ENCODE measurements at regions not wholly inside any gene's neighbourhood (a gene's known extent, or its start where the extent isn't known, plus 50 kb on each side); places are given as distances from the start of the nearest gene placed in this dataset.

GRCh38 chr15:35867356-35867755, 321.4 kb upstream of the DPH6 start:
- Histone ChIP-seq H3K79me1 (ENCODE audit: low read depth, low read length) (no peaks in the 10 kb centered on the region), H3K23ac (ENCODE audit: low read depth, low read length, poor library complexity) (no peak overlapping the region), H2BK12ac (ENCODE audit: low read length) (no peak overlapping the region), H3K27ac (replicated peaks; ENCODE audit: low read length) (no peak overlapping the region), H3K9ac (ENCODE audit: low read depth, low read length, poor library complexity) (no peak overlapping the region), H3K14ac (ENCODE audit: low read length) (no peak overlapping the region), H3K36me3 (replicated peaks in 1 of 2; ENCODE audit: control insufficient read depth in 2 of 2, insufficient read depth in 2 of 2, low read length in 2 of 2) (no peaks in the 10 kb centered on the region), H2BK5ac (ENCODE audit: low read length) (no peak overlapping the region), H2AFZ (ENCODE audit: low read length) (no peak overlapping the region), H3K4me3 (ENCODE audit: low read length in 2 of 2) (no peak overlapping the region), H3K27me3 (ENCODE audit: control insufficient read depth in 3 of 3, insufficient read depth in 3 of 3, low read depth in 1 of 3, low read length in 3 of 3) (no peaks in the 10 kb centered on the region), H3K4me2 (ENCODE audit: insufficient read depth, low read length, poor library complexity, severe bottlenecking) (no peak overlapping the region), H3K4ac (ENCODE audit: low read length) (no peak overlapping the region), H4K8ac (ENCODE audit: low read depth, low read length) (no peak overlapping the region), H3K9me3 (replicated peaks in 1 of 2; ENCODE audit: control insufficient read depth in 2 of 2, insufficient read depth in 1 of 2, low read depth in 1 of 2, low read length in 2 of 2) (no peaks in the 10 kb centered on the region), H3K18ac (ENCODE audit: low read length) (no peak overlapping the region), H2BK120ac (ENCODE audit: low read depth, low read length) (no peak overlapping the region), H2BK15ac (ENCODE audit: low read length) (no peak overlapping the region), H2AK5ac (ENCODE audit: low read depth, low read length) (no peak overlapping the region), H4K91ac (ENCODE audit: low read depth, low read length, poor library complexity) (no peak overlapping the region), H3K4me1 (ENCODE audit: control insufficient read depth in 2 of 2, insufficient read depth in 1 of 2, low read depth in 1 of 2, low read length in 2 of 2) (no peaks in the 10 kb centered on the region)
- no CpG with 5 or more reads among the region's 4 CpGs for WGBS, 2 donors (ENCODE audit: extremely low coverage in 2 of 2, insufficient read length in 2 of 2, insufficient replicate concordance in 1 of 2)
- no peak for DNase-seq (ENCODE audit: low spot score)

- H2AFZ ChIP-seq (ENCODE audit: low read length), result no peak overlapping the region
- no peak overlapping the region for H3K4ac ChIP-seq (ENCODE audit: low read length)
- no peak overlapping the region for H2BK120ac ChIP-seq (ENCODE audit: low read depth, low read length)
- no peak overlapping the region for H3K4me2 ChIP-seq (ENCODE audit: insufficient read depth, low read length, poor library complexity, severe bottlenecking)
- no peak overlapping the region for H3K14ac ChIP-seq (ENCODE audit: low read length)
- DNase-seq (ENCODE audit: low spot score), result no peak
- no peaks in the 10 kb centered on the region for H3K36me3 ChIP-seq (replicated peaks in 1 of 2; ENCODE audit: control insufficient read depth in 2 of 2, insufficient read depth in 2 of 2, low read length in 2 of 2)
- H3K23ac ChIP-seq (ENCODE audit: low read depth, low read length, poor library complexity), result no peak overlapping the region
- no peaks in the 10 kb centered on the region for H3K79me1 ChIP-seq (ENCODE audit: low read depth, low read length)
- no peak overlapping the region for H2BK15ac ChIP-seq (ENCODE audit: low read length)
- H2BK12ac ChIP-seq (ENCODE audit: low read length), result no peak overlapping the region
- H3K27ac ChIP-seq (replicated peaks; ENCODE audit: low read length), result no peak overlapping the region
- H2BK5ac ChIP-seq (ENCODE audit: low read length), result no peak overlapping the region
- H3K18ac ChIP-seq (ENCODE audit: low read length), result no peak overlapping the region
- no CpG with 5 or more reads among the region's 1 CpG for WGBS, 2 donors (ENCODE audit: extremely low coverage in 2 of 2, insufficient read length in 2 of 2, insufficient replicate concordance in 1 of 2)
- H2AK5ac ChIP-seq (ENCODE audit: low read depth, low read length), result no peak overlapping the region
- H3K9ac ChIP-seq (ENCODE audit: low read depth, low read length, poor library complexity), result no peak overlapping the region
- no peaks in the 10 kb centered on the region for H3K27me3 ChIP-seq (ENCODE audit: control insufficient read depth in 3 of 3, insufficient read depth in 3 of 3, low read depth in 1 of 3, low read length in 3 of 3)
- H4K8ac ChIP-seq (ENCODE audit: low read depth, low read length), result no peak overlapping the region
- no peak overlapping the region for H4K91ac ChIP-seq (ENCODE audit: low read depth, low read length, poor library complexity)
- no peak overlapping the region for H3K4me3 ChIP-seq (ENCODE audit: low read length in 2 of 2)
- H3K4me1 ChIP-seq (ENCODE audit: control insufficient read depth in 2 of 2, insufficient read depth in 1 of 2, low read depth in 1 of 2, low read length in 2 of 2), result no peaks in the 10 kb centered on the region
- H3K9me3 ChIP-seq (replicated peaks in 1 of 2; ENCODE audit: control insufficient read depth in 2 of 2, insufficient read depth in 1 of 2, low read depth in 1 of 2, low read length in 2 of 2), result no peaks in the 10 kb centered on the region
Measured at GRCh38 chr15:35871282-35871681, 325.3 kb upstream of the DPH6 start.

GRCh38 chr15:35871812-35872211, 325.8 kb upstream of the DPH6 start:
- Histone ChIP-seq H3K4me2 (ENCODE audit: insufficient read depth, low read length, poor library complexity, severe bottlenecking) (no peak overlapping the region), H3K4me3 (ENCODE audit: low read length in 2 of 2) (no peak overlapping the region), H3K27me3 (ENCODE audit: control insufficient read depth in 3 of 3, insufficient read depth in 3 of 3, low read depth in 1 of 3, low read length in 3 of 3) (no peaks in the 10 kb centered on the region), H3K4ac (ENCODE audit: low read length) (no peak overlapping the region), H4K8ac (ENCODE audit: low read depth, low read length) (no peak overlapping the region), H3K4me1 (ENCODE audit: control insufficient read depth in 2 of 2, insufficient read depth in 1 of 2, low read depth in 1 of 2, low read length in 2 of 2) (no peaks in the 10 kb centered on the region), H3K14ac (ENCODE audit: low read length) (no peak overlapping the region), H2BK5ac (ENCODE audit: low read length) (no peak overlapping the region), H2AFZ (ENCODE audit: low read length) (no peak overlapping the region), H4K91ac (ENCODE audit: low read depth, low read length, poor library complexity) (no peak overlapping the region), H3K23ac (ENCODE audit: low read depth, low read length, poor library complexity) (no peak overlapping the region), H3K79me1 (ENCODE audit: low read depth, low read length) (no peaks in the 10 kb centered on the region), H3K27ac (replicated peaks; ENCODE audit: low read length) (no peak overlapping the region), H2BK15ac (ENCODE audit: low read length) (no peak overlapping the region), H3K18ac (ENCODE audit: low read length) (no peak overlapping the region), H3K36me3 (replicated peaks in 1 of 2; ENCODE audit: control insufficient read depth in 2 of 2, insufficient read depth in 2 of 2, low read length in 2 of 2) (no peaks in the 10 kb centered on the region), H2AK5ac (ENCODE audit: low read depth, low read length) (no peak overlapping the region), H3K9me3 (replicated peaks in 1 of 2; ENCODE audit: control insufficient read depth in 2 of 2, insufficient read depth in 1 of 2, low read depth in 1 of 2, low read length in 2 of 2) (no peaks in the 10 kb centered on the region), H2BK120ac (ENCODE audit: low read depth, low read length) (no peak overlapping the region), H2BK12ac (ENCODE audit: low read length) (no peak overlapping the region), H3K9ac (ENCODE audit: low read depth, low read length, poor library complexity) (no peak overlapping the region)
- no peak for DNase-seq (ENCODE audit: low spot score)
- no CpG with 5 or more reads among the region's 3 CpGs for WGBS, 2 donors (ENCODE audit: extremely low coverage in 2 of 2, insufficient read length in 2 of 2, insufficient replicate concordance in 1 of 2)

GRCh38 chr15:35872577-35872976, 326.6 kb upstream of the DPH6 start:
- no peak overlapping the region for H3K14ac ChIP-seq (ENCODE audit: low read length)
- no peak overlapping the region for H3K18ac ChIP-seq (ENCODE audit: low read length)
- H3K4ac ChIP-seq (ENCODE audit: low read length), result no peak overlapping the region
- no peaks in the 10 kb centered on the region for H3K79me1 ChIP-seq (ENCODE audit: low read depth, low read length)
- H3K9me3 ChIP-seq (replicated peaks in 1 of 2; ENCODE audit: control insufficient read depth in 2 of 2, insufficient read depth in 1 of 2, low read depth in 1 of 2, low read length in 2 of 2), result no peaks in the 10 kb centered on the region
- H4K8ac ChIP-seq (ENCODE audit: low read depth, low read length), result no peak overlapping the region
- no peak overlapping the region for H2AFZ ChIP-seq (ENCODE audit: low read length)
- H4K91ac ChIP-seq (ENCODE audit: low read depth, low read length, poor library complexity), result no peak overlapping the region
- DNase-seq (ENCODE audit: low spot score), result no peak
- H3K9ac ChIP-seq (ENCODE audit: low read depth, low read length, poor library complexity), result no peak overlapping the region
- H3K27me3 ChIP-seq (ENCODE audit: control insufficient read depth in 3 of 3, insufficient read depth in 3 of 3, low read depth in 1 of 3, low read length in 3 of 3), result no peaks in the 10 kb centered on the region
- no peak overlapping the region for H2BK5ac ChIP-seq (ENCODE audit: low read length)
- H3K4me2 ChIP-seq (ENCODE audit: insufficient read depth, low read length, poor library complexity, severe bottlenecking), result no peak overlapping the region
- H2BK12ac ChIP-seq (ENCODE audit: low read length), result no peak overlapping the region
- no peaks in the 10 kb centered on the region for H3K4me1 ChIP-seq (ENCODE audit: control insufficient read depth in 2 of 2, insufficient read depth in 1 of 2, low read depth in 1 of 2, low read length in 2 of 2)
- no peak overlapping the region for H2BK15ac ChIP-seq (ENCODE audit: low read length)
- H3K36me3 ChIP-seq (replicated peaks in 1 of 2; ENCODE audit: control insufficient read depth in 2 of 2, insufficient read depth in 2 of 2, low read length in 2 of 2), result no peaks in the 10 kb centered on the region
- H3K23ac ChIP-seq (ENCODE audit: low read depth, low read length, poor library complexity), result no peak overlapping the region
- no peak overlapping the region for H3K4me3 ChIP-seq (ENCODE audit: low read length in 2 of 2)
- no peak overlapping the region for H3K27ac ChIP-seq (replicated peaks; ENCODE audit: low read length)
- H2AK5ac ChIP-seq (ENCODE audit: low read depth, low read length), result no peak overlapping the region
- no peak overlapping the region for H2BK120ac ChIP-seq (ENCODE audit: low read depth, low read length)
